Nephron (organoid): ENCODE measurements at regions not wholly inside any gene's neighbourhood (a gene's known extent, or its start where the extent isn't known, plus 50 kb on each side); places are given as distances from the start of the nearest gene placed in this dataset.

Experiments
- H3K27ac Mint-ChIP-seq, 3 experiments: 2 replicates each; pipeline ENCODE4 v1.8.0; 2020; ENCODE audit warnings: mixed read lengths in 3 of 3, mild to moderate bottlenecking in 2 of 3, moderate library complexity in 1 of 3
- H3K27me3 Mint-ChIP-seq: 2 replicates; pipeline ENCODE4 v1.8.0; 2021; ENCODE audit warnings: low read depth, mild to moderate bottlenecking, moderate library complexity, mixed read lengths
- H3K36me3 Mint-ChIP-seq: 2 replicates; pipeline ENCODE4 v1.8.0; 2020; ENCODE audit warnings: low read depth, mixed read lengths
- H3K4me1 Mint-ChIP-seq: 2 replicates; pipeline ENCODE4 v1.8.0; 2020; ENCODE audit warnings: mixed read lengths
- H3K4me3 Mint-ChIP-seq, 3 experiments: 2 replicates each; pipeline ENCODE4 v1.8.0; 2020; ENCODE audit warnings: mild to moderate bottlenecking in 3 of 3, mixed read lengths in 3 of 3, moderate library complexity in 2 of 3
- H3K9me3 Mint-ChIP-seq: 2 replicates; pipeline ENCODE4 v1.8.0; 2020; ENCODE audit warnings: mixed read lengths
- CTCF ChIP-seq, 3 experiments: fragments of 200-600 bp; sonication (generic); IDR thresholded peaks; one replicate each; pipeline ENCODE4 v1.5.0; 2021; ENCODE audit warnings: antibody characterized with exemption in 3 of 3; ENCODE audit not compliant: unreplicated experiment in 3 of 3

DNA sequence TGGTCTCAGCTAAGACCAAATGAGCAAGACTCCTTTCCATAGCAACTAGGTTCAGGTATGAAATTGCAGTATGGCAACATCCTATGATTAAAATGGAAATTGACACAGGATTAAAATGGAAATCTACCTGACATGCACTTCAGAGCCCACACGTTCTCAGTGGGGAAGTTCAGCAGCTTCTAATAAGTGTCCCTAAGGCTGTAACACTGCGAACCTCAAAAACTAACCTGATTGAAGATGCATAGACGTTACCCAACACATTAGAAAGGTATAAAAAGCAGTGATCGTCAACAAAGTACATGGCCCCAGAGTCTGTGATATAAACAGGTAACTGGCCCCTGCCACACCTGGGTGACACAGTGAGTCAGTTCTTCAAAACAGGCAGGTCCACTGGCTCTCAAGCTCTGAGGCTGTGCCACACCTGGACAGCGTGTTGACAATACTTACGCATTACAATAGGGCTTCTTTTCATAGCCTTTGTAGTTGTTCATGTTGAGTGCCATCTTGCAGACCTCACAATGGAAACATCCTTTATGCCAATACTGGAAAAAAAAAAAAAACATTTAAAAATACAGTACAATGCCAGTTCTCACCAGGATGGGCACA, 274.9 kb upstream of the NEBL start:
- Mint-ChIP-seq H3K4me1 (peaks cover 17% of the 10 kb centered on the region), H3K4me3 (peak overlapping the region; percentile 78 to 92 (median 80))

DNA sequence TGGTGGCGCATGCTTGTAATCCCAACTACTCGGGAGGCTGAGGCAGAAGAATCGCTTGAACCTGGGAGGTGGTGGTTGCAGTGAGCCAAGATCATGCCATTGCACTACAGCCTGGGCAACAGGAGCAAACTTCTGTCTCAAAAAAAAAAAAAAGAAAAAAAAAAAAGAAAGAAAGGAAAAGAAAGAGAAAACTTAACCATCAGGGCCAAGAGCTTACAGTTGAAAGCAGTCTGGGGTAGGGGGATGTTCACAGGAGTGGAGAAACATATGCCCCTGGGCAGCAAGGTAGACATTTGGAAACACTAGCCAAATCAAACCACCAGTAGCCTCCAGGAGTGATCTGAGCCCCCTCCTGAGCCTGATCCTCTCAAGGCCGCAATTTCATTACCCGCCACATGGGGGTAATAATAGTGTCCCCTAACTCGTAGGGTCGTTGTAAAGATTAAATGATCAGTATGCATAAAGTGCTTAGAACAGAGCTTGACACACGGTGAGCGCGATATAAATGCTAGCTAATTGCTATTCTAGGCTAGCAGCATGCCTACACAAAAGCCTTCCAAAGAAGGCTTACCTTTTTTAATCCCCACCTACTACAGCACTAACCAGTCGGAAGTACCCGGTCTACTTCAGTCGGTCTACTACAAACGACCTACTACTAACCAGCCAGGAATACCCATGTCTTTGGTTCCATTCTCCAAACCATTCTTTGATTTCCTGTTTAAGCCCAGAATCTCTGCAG, 274.3 kb upstream of the NEBL start:
- TF ChIP-seq CTCF (IDR thresholded peaks at IDR 0.05; ENCODE audit: unreplicated experiment in 3 of 3): peak in 2 of 3 experiments; percentile 27 to 34
- peaks cover 17% of the 10 kb centered on the region for H3K4me1 Mint-ChIP-seq
- H3K27ac Mint-ChIP-seq: peak overlapping the region in 2 of 3 experiments; percentile 52 to 84
- H3K9me3 Mint-ChIP-seq: no peaks in the 10 kb centered on the region
- H3K27me3 Mint-ChIP-seq: peaks cover 55% of the 10 kb centered on the region
- H3K36me3 Mint-ChIP-seq: peaks cover 17% of the 10 kb centered on the region
- peak overlapping the region; percentile 78 to 92 (median 80) for H3K4me3 Mint-ChIP-seq

More for the DNA sequence above, 274.9 kb upstream of the NEBL start:
- Mint-ChIP-seq H3K27ac (peak overlapping the region in 2 of 3 experiments; percentile 17 to 84), H3K36me3 (peaks cover 12% of the 10 kb centered on the region), H3K27me3 (peaks cover 61% of the 10 kb centered on the region), H3K9me3 (peaks cover 1% of the 10 kb centered on the region)
- TF ChIP-seq CTCF (IDR thresholded peaks at IDR 0.05; ENCODE audit: unreplicated experiment in 3 of 3): no peak

DNA sequence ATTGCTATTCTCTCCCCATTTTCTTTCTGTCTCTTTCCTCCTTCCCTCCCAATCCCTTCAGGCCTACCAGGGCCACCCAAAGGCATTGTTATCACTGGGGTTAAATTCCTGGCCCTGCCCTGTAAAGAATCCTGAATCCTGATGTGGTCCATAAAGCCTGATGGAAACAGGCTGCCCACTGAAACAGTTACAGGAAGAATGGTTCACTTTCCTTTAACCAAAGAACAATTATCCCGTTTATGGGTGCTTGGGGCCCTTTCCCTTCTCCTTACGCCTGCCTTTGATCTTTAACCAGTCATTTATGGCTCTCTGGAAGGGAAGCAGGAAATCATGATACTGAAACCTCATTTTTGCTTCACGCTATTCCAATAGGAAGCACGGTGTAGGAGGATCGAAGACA, 273.1 kb upstream of the NEBL start:
- H3K4me1 Mint-ChIP-seq: peaks cover 14% of the 10 kb centered on the region
- peak overlapping the region in 1 of 3 experiments; percentile 29 for H3K4me3 Mint-ChIP-seq
- peaks cover 19% of the 10 kb centered on the region for H3K36me3 Mint-ChIP-seq
- H3K27ac Mint-ChIP-seq: peak overlapping the region in 2 of 3 experiments; percentile 27 to 67
- no peak for TF ChIP-seq CTCF (IDR thresholded peaks at IDR 0.05; ENCODE audit: unreplicated experiment in 3 of 3)
- H3K9me3 Mint-ChIP-seq: no peaks in the 10 kb centered on the region
- H3K27me3 Mint-ChIP-seq: peaks cover 43% of the 10 kb centered on the region

GRCh38 chr10:21169271-21169670, 272.2 kb upstream of the NEBL start:
- peaks cover 19% of the 10 kb centered on the region for H3K36me3 Mint-ChIP-seq
- H3K27ac Mint-ChIP-seq: peak overlapping the region in 1 of 3 experiments; percentile 44
- H3K4me3 Mint-ChIP-seq: no peak overlapping the region
- H3K27me3 Mint-ChIP-seq: peaks cover 35% of the 10 kb centered on the region
- H3K9me3 Mint-ChIP-seq: no peaks in the 10 kb centered on the region
- TF ChIP-seq CTCF (IDR thresholded peaks at IDR 0.05; ENCODE audit: unreplicated experiment in 3 of 3): no peak
- peaks cover 6% of the 10 kb centered on the region for H3K4me1 Mint-ChIP-seq

DNA sequence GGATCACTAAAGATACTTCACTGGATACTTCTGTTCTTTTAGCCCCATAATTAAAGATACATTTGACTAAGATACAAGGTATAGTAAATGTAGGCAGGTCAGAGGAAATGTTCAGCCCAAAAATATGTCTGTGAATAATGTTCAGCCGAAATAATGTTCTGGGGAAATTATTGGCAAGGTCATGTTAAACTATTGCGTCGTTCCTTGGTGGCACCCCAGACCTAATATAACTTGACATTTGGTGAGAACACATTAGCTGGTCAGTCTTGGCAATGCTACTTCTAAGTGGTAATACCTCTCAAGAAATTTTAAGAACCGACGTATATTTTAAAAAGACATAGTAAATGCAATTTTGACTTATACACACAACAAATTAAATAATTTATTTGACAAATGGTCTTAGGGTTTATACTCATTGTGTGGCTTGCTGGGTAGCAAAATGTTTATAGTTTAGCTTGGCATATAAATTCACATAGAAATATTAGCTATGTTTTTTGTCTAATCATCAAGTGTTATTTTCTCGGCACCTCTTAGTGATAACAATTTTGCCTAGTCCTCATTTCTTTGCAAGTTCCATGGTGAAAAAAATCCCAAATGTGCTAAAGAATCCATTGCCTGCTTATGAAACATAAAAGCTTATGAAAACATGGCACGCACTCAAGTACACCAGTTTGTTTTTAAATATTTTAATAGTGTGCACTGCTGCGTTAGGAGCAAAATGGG, 270.3 kb upstream of the NEBL start:
- H3K4me1 Mint-ChIP-seq: peaks cover 6% of the 10 kb centered on the region
- peak overlapping the region in 1 of 3 experiments; percentile 70 for H3K4me3 Mint-ChIP-seq
- H3K27me3 Mint-ChIP-seq: peaks cover 22% of the 10 kb centered on the region
- H3K27ac Mint-ChIP-seq: peak overlapping the region in 2 of 3 experiments; percentile 17 to 94
- no peaks in the 10 kb centered on the region for H3K9me3 Mint-ChIP-seq
- no peak for TF ChIP-seq CTCF (IDR thresholded peaks at IDR 0.05; ENCODE audit: unreplicated experiment in 3 of 3)
- peaks cover 29% of the 10 kb centered on the region for H3K36me3 Mint-ChIP-seq
